Activated CD4-positive, alpha-beta T cell treated with anti-CD3 and anti-CD28 coated beads, Interleukin-10, Interleukin-2, amounts not matched to agents 100 ng/mL and 50 ng/mL, durations not matched to agents 16 hours and 8 hours (primary cell): ENCODE measurements at regions not wholly inside any gene's neighbourhood (a gene's known extent, or its start where the extent isn't known, plus 50 kb on each side); places are given as distances from the start of the nearest gene placed in this dataset.

ENCODE experiments used
- DNase-seq: peaks from one replicate; pipeline ENCODE4 v3.0.0-alpha.2; 2020

DNA sequence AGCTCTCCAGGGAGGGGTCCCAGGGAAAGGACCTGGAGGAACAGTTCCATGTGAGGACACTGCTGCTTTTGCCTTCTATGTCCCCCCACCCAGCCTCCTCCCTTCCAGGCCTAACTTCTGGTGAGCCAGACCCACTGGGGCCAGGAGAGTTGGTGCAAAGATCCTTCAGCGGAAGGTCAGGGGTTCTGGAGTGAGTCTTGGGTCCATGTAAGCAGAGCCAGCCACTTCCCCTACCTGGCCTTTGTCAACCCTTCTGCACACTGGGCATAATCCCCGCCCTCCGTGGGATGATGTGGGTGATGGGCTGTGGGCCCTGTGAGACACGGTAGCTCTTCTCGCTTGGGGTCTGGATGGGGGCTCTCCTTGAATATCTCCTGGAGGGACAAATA, 76.9 kb downstream of the RHOB start:
- no peak for DNase-seq

DNA sequence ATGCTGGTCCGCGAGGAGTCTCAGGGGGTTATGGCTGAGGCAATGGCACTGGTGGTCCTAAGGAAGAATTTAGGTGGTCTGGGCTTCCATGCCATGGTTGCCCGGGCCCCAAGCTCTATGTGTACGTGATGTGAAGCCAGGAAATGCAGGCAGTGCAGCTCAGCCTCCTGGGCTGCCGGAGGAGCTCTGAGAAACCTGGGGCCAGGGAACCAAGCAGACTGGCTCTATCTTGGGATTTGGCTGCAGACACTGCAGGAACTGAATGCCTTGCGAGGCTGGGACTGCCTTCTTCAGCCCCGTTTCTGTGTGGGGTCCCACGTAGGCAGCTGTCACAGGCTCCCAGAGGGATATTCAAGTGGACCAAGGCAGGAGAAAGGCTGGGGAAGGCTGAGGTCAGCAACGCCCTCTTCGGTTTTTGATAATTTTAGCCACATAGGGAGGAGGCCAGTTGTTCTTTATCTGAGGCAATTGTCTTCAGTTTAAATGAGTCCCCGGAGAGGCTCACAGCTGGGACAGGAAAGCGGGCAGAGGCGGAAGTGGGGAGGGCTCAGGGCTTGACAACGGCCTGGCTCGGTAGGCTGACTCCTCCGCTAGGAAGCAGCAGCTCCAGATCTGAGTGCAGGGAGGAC, 77.7 kb downstream of the RHOB start:
- no peak for DNase-seq

DNA sequence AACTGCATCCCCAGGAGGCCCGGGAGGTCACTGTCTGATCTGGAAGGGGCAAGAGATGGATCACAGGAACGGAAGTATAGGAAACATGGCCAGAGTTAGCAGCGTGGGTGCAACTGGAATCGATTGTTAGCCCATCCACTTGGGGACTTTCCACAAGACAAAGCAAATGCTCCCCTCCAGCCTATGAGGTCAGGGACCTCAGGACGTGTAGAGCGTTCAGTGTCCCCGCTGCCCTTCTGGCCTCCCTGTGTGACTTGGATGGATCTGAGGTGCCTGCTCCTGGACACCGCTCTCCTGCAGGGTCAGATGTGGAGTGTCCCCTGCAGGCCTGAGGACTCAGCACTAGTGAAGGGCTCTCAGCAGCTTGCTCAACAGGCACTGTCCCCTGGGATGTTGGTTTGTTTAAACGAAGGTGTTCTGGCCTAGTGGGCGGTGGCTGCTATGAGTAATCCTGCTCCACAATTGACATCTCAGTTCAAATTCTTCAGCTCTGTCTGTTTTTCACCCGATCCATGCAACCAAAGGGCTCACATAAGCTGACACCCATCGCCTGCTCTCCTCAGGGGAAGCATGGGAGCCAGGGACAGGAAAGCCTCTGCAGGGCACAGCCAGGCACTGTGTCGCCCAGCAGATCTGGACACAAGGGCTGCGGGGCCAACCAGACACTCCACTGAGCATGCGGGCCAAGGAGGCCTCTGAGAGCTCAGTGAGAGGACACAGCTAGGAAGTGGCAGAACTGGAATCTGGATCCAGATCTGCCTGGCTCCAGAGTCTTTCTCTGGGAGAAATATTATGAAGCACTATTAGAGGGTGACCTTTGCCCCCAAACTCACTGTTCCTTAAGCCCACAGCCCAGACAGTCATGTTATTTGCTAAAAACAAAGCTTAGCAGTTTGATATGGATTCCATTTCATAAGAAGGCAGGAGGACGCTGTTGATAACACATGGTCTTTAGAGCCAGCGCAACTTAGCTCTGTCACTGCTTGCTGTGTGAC, 78.5 kb downstream of the RHOB start:
- no peak for DNase-seq

- DNase-seq = no peak
Measured at GRCh38 chr2:20526160-20526559, 79.3 kb downstream of the RHOB start.

DNA sequence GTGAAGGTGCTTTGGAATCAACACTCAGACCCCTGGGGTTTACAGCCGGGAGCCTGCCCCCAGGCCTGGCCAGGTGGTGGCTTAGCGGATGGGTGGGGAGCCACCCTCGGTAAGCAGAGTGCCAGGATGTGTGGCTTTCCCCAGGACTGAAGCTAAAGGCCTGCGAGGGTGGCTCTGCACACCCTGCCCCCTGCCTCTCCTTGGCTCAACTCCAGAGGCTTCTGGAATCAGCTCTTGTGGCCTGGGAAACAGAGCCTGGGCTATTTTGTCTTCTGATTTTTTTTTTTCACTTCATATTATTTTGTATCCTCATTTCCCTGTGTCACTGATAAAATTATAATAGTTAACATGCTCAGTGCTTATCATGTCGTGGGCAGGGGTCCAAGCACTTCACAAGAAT, 79.8 kb downstream of the RHOB start:
- DNase-seq = no peak

DNA sequence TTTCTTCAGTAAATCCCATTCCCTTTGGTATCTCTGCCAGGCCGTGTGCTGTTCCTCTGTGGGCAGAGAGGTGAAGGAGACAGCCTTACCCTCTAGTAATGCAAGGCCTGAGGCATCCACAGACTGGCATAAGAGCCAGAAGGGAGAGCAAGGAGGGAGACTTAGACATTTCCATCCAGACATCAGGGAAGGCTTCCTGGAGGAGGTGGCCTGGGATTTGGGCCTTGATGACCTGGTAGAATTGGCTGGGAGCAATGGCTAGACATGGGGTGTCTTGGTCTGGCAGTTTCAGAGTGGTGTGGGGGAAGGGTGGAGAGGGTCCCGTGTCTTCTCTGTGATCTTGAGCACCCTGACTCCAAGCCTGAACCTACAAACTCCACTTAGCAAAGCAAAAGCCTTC, 81.8 kb downstream of the RHOB start:
- DNase-seq = no peak

DNA sequence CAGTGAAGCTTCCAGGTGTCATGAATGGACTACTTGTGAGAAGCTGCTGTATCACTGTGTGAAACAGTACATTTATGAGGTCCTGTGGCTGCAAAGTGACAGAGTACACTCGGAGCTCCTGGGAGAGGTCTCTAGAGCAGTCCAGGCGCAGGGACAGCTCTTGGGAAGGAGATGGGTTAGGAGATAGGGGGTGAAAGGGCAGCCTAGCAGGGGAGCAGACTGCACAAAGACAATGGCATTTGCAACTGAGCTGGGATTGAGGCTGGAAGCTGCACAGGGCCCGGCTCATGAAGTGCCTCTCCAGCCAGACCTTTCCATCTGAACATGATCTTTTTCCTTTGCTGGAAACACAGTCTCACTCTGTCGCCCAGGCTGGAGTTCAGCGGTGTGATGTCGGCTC, 83.6 kb downstream of the RHOB start:
- DNase-seq = no peak

DNA sequence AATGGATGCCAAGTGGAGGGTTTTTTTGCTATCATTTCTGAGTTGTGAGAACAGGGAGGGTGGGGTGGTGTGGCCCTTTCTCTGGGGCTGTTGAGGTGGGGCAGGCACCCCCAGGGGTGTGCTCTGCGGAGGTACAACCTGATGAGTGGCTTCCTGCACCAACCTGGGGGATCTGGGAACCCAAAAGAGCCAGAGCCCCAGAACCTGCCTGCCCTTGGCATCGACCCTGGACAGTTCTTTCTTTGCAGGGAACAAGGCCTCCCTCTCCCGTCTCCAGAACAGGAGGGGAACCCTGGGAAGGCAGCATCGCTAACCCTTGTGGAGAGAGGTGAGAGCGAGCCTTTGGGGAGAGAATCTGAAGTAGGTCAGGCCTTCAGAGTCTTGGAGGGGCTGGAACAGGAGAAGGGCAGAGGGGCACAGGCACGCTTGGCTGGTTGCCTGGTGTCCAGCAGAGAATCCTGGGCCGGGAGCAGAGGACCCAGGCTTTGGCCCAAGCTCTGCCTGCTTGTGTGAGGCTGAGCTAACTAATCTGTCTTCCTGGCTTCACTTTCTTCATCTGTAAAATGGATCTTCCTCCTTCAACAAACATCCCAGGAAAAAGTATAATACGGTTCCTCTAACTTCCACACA, 84.9 kb downstream of the RHOB start:
- no peak for DNase-seq

DNA sequence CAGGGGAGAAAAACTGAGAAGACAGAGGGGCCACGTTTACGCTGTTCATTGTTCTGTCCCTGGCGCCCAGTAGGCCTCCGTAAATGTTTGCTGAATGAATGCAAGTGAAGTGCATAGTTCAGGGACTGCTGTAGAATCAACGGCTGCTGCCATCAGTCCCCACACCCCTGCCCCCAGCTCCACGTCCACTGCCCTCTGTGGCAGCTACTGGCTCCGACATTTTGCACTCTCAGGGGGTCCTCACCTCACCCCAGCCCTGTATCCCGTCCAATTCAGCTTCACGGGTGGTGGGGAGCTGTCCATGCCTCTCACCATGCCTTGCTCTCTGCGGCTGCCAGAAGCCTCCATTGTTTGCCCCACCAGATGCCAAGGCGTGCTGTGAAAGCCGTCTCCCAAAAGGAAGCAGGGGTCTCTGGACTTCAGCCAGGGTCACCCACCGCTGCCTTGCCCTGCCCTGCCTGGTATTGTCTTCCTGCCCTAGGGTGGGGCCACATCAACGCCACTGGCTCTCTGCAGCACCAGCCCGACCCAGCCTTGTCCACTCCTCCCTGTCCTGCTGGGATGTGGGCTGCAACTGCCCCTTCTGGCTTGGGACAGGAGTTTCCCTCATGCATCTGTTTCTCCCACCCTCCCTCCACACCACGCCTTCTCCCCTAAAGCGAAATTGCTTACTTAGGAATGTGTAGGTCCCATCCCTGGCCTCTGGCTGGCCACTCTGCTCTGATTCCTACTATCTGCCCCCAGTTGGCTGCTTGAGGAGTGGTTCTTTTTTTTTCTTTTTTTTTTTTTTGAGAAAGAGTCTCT, 86.0 kb downstream of the RHOB start:
- no peak for DNase-seq

DNA sequence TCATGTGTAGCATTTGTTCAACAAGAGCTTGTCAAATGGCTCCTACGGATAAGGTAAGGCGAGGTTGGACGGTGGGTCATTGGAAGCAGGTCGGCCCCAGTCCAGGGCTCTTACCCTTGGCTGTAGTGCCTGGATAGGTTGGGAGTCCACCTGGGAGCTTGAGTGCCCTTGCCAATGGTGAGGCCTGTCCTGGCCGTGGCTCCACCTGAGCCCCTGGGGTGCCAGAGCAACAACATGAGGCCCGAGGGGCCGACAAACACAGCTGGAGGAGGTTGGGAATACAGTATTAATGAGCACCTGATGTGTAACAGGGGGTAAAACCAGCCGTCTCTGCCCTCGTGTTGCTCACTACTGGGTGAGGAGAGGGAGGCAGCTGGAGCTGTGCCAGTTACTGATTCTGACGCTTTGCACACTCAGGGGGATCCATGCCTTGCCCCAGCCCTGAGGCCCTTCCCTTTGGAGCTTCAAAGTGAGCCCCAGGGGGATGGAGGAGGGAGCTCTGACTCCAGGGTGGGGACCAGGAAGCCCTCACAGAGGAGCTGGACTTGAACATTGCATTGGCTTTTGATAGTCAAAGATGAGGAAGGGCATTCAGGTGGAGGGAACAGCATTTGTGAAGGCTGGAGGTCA, 87.2 kb downstream of the RHOB start:
- no peak for DNase-seq

DNA sequence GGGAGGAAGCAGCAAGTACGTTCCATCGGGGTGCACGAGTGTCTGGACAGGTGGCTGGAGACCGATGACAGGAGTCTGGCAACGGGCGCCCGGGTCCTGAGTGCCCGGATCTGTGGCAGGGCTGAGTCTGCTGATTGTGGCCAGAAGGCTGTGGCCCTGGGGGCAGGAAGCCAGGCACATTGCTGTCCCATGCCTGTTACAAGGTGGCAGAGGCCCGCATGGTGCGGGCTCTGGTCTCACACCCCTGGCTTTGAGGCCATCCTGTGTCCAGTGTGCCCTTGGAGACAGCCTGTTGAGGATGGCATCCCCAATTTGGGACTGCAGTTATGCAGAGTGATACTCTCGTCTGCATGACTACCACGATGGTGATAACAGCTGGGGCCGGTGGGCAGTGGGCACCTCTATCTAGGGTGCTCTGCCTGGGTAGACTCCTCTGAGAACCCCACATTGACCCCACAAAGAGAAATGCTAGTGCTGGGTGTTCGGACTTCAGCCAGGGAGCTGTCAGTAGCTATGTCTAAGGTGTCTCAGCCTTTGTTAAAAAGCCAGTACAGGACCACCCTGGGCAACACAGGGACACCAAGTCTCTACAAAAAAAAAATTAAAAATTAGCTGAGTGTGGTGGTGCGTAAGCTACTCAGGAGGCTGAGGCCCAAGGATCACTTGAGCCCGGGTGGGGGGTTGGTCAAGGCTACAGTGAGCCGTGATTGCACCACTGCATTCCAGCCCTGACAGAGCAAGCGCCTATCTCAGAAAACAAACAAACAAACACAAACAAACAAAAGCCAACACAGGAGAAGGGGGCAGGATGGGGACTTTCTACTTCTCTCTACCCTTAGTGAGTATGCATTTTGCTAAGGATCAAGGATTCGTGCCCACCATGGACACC, 88.3 kb downstream of the RHOB start:
- DNase-seq = no peak

DNA sequence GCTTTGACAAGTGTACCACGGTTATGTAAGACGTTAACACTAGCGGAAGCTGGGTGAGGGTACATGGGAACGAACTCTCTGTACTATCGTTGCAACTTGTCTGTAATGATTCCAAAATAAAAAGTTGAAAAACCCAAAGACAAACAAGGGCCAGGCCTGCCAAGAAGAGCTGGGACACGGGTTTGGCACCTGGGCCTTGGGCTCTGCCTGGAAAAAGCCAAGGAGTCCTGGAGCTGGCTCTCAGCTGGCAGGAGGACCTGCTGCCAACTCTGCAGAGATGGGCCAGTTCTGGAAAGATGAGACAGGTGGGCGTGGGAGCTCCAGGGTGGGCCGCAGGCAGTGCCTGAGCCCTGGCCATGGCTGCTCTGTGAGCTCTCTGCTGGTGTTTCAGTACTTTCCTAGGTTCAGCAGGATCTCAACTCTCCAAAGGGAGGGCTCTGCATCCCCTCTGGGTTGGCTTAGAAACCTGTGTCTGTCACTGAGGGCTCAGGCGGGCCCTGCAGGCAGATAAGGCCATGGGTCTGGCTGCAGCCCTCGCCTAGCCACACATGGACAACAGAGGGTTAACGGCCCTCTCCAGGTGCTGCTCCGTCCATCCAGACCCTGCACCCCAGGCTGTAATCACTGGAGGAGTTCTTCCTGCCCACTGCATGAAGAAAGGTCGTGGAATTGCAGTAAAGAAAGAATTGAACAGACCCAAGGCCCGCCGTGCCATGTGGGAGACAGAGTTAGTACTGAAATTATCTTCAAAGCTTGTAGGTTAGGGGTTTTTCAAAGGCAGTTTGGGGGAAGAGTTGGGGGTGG, 89.9 kb downstream of the RHOB start:
- no peak for DNase-seq

DNA sequence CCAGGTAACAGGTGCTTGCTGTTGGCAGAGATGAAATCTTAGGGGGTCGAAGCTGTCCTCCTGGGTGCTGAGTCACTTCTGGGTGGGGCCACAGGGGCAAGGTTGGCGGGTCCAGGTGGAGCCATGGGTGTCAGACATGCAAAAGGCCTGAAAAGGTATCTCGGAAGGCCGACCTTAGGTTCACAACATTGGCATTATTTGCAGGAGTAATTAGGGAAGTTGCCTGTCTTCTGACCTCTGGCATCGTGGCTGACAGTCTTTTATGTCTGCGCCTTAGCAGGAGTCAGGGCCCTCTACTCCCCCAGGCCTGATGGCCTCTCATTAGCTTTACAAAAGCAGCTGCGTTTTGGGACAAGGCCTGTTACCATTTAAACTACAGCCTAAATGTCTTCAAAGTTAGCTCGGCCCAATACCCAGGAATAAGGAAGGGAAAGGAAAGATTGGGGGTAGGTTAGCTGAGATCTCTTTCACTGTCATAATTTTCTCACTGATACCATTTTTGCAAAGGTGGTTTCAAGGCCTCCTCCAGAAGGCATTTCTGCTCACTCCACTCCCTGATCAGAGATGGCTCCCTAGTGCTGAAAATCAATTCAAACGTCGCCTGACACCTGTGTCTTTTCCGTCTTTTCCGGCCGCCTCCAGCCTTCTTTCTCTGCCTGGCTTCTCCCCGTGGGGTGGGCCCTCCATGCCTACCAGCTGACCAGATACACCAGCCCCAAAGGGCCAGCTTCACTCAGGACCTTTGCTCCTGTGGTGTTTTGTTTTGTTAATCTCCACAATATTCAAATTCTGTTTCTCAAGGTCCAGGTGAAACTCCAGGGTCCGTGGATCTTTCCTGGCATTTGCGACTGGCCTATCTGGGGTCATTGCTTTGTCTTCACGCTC, 90.8 kb downstream of the RHOB start:
- DNase-seq = no peak

DNA sequence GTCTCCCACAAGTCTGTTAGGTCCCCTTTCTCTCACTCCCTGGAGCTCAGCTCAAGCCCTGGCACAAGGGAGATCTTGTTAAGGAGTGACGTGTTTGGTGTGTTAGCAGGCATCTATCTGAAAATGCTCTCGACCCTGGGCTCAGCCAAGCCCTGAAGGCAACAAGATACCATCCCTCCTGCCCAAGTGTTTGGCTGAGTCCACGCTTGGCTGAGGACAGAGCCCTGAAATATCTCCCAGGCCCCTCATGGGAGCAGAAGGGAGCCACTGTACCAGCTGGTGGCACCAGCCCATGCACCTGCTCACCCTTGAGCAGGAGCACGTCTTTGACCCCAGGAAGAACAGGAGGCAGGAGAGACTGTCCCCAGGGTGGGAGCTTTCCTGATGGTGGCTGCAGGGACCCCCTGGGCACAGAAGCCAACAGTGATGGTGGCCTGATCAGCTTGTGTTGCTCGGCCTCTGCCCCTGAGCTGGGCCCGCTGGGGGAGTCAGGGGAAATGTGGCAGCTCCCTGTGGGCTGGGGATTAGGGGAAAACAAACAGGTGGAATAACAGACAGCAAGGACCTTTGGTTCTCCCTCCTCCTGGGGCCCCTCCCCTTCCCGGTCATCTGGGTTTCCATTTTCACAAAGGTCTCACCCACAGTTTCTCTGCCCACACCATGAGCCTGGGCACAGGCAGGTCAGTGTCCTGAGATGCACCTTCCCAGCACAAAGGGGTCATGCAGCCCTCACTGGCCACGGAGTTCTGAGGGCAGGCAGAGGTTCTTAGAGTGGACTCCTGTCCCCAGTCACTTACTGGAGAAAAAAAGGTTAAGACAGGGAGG, 91.6 kb downstream of the RHOB start:
- DNase-seq = no peak

DNA sequence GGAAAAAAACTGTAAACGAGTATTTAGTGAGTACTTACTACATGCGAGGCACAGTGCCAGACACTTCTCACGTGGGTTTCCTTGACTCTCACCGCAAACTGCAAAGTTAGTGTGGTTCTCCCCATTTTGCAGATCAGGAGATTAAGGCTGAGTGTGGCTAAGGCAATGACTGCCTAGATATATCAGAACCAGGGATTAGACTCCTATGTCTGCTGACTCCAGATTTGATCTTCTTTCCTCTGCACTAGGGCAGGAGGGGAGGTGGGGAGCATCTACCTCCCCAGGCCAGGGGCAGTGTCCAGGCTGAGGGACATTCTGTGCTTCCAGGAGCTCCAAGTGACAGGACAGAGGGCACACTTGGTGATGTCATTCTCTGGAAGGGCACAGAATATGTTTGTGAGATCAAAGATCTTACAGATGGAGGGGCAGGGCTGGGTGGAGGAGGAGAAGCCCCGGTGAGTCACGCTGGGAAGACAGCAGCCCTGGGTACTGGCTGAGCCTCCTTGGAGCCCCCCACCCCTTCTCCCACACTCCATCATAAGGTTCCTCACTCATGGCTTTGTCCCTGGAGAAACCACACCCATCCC, 92.4 kb downstream of the RHOB start:
- DNase-seq = peak; percentile 38

- DNase-seq = peak; percentile 25
Measured at GRCh38 chr2:20539776-20540586, 93.1 kb downstream of the RHOB start.

- peak; percentile 4 for DNase-seq
Measured at GRCh38 chr2:20540587-20541293, 93.9 kb downstream of the RHOB start.
